HFF-Myc (cell line): ENCODE measurements at regions not wholly inside any gene's neighbourhood (a gene's known extent, or its start where the extent isn't known, plus 50 kb on each side); places are given as distances from the start of the nearest gene placed in this dataset.

Experiments
- DNase-seq: peaks from one replicate; pipeline ENCODE4 v3.0.0-alpha.2; 2011; ENCODE audit warnings: low read depth; ENCODE audit errors: extremely low read depth
- H3K4me3 ChIP-seq: replicated peaks from 2 replicates; pipeline ENCODE4 v1.5.1; 2011; ENCODE audit warnings: low read depth, mild to moderate bottlenecking, control low read depth, low read length
- CTCF ChIP-seq: IDR thresholded peaks from 2 replicates; pipeline ENCODE4 v1.5.1; 2012; ENCODE audit warnings: mild to moderate bottlenecking, low read depth, low read length, control low read depth; ENCODE audit errors: missing control alignments

- H3K4me3 ChIP-seq: no peak overlapping the region
- DNase-seq: no peak
- no peak for TF ChIP-seq CTCF
These were observed 98.3 kb upstream of the GOT2 start for GRCh38 chr16:58832386-58832895.

GRCh38 chr16:58831386-58831785, 97.3 kb upstream of the GOT2 start:
- TF ChIP-seq CTCF: no peak
- no peak for DNase-seq
- no peak overlapping the region for H3K4me3 ChIP-seq

GRCh38 chr16:58828901-58829545, 94.9 kb upstream of the GOT2 start:
- no peak overlapping the region for H3K4me3 ChIP-seq
- no peak for DNase-seq
- TF ChIP-seq CTCF: no peak

GRCh38 chr16:58824201-58824600, 90.1 kb upstream of the GOT2 start:
- DNase-seq: no peak
- H3K4me3 ChIP-seq: no peak overlapping the region
- no peak for TF ChIP-seq CTCF

- no peak overlapping the region for H3K4me3 ChIP-seq
- no peak for DNase-seq
- TF ChIP-seq CTCF: no peak
These were observed 87.8 kb upstream of the GOT2 start for GRCh38 chr16:58821886-58822285.

- DNase-seq: no peak
- H3K4me3 ChIP-seq: no peak overlapping the region
- TF ChIP-seq CTCF: no peak
These were observed 86.3 kb upstream of the GOT2 start for GRCh38 chr16:58820411-58820810.
